Testis (tissue), 2 donors: ENCODE measurements at regions not wholly inside any gene's neighbourhood (a gene's known extent, or its start where the extent isn't known, plus 50 kb on each side); places are given as distances from the start of the nearest gene placed in this dataset.
"Not testable (repeated sequence)": the region's sequence is repeated elsewhere in the genome, so short reads cannot be mapped to it uniquely, and the experiment has no call there.

Experiments
- DNase-seq: peaks from one replicate; pipeline ENCODE4 v3.0.0-alpha.2; 2019
- H3K27ac ChIP-seq, 2 donors: fragments of 200-600 bp; sonication (generic); one replicate each; pipeline ENCODE4 v1.5.1; 2019
- H3K27me3 ChIP-seq: fragments of 200-600 bp; sonication (generic); one replicate; pipeline ENCODE4 v1.5.1; 2019
- H3K36me3 ChIP-seq: fragments of 200-600 bp; sonication (generic); one replicate; pipeline ENCODE4 v1.5.1; 2017; ENCODE audit warnings: low read depth; ENCODE audit errors: missing control alignments
- H3K4me1 ChIP-seq: fragments of 200-600 bp; sonication (generic); one replicate; pipeline ENCODE4 v1.5.1; 2019
- H3K4me3 ChIP-seq, 2 donors: fragments of 200-600 bp; sonication (generic); one replicate each; pipeline ENCODE4 v1.5.1; 2017 to 2019
- H3K9me3 ChIP-seq: fragments of 200-600 bp; sonication (generic); one replicate; pipeline ENCODE4 v1.5.1; 2017
- CTCF ChIP-seq, 3 experiments: fragments of 450-650 bp in 2 of 3; fragments of 200-600 bp in 1 of 3; sonication (generic) in 1 of 3; IDR thresholded peaks; one replicate each; pipeline ENCODE4 v1.5.1; 2016 to 2019; ENCODE audit warnings: antibody characterized with exemption in 3 of 3, mild to moderate bottlenecking in 2 of 3, moderate library complexity in 1 of 3
- POLR2A ChIP-seq: fragments of 450-650 bp; IDR thresholded peaks from one replicate; pipeline ENCODE4 v1.6.1; 2017; ENCODE audit warnings: antibody characterized with exemption, mild to moderate bottlenecking, moderate library complexity
- WGBS, 2 donors: methylation state at CpG; one replicate each; pipeline ENCODE4 v1.1.5; 2018; 5-methylcytosine and 5-hydroxymethylcytosine counted together
- intact Hi-C: fragments of 100-400 bp; cut with DNase I; formaldehyde crosslinking; loops from one replicate; pipeline ENCODE4 v1.15.1; 2023; ENCODE audit warnings: low total_unique reads

GRCh38 chr12:82300611-82301010 is 57.6 kb downstream of the CCDC59 start:
- peak; percentile 41 for DNase-seq
- Histone ChIP-seq H3K27me3 (no peaks in the 10 kb centered on the region), H3K4me3 (no peak overlapping the region), H3K9me3 (no peaks in the 10 kb centered on the region), H3K27ac (no peak overlapping the region), H3K4me1 (no peaks in the 10 kb centered on the region), H3K36me3 (no peaks in the 10 kb centered on the region)
- no peak for TF ChIP-seq POLR2A
- TF ChIP-seq CTCF (IDR thresholded peaks at IDR 0.05): no peak
- WGBS, 2 donors: 23 to 32% methylated on average over 3 of the region's 3 CpGs
- intact Hi-C loops: no loop called here

- Histone ChIP-seq H3K9me3 (no peaks in the 10 kb centered on the region), H3K36me3 (no peaks in the 10 kb centered on the region), H3K27ac (no peak overlapping the region), H3K4me1 (no peaks in the 10 kb centered on the region), H3K27me3 (no peaks in the 10 kb centered on the region), H3K4me3 (no peak overlapping the region)
- DNase-seq: no peak
- intact Hi-C loops: no loop called here
- 44 to 61% methylated on average over 2 of the region's 2 CpGs for WGBS, 2 donors
- TF ChIP-seq POLR2A: no peak
- TF ChIP-seq CTCF (IDR thresholded peaks at IDR 0.05): no peak
Measured at GRCh38 chr12:82299319-82300025, 58.7 kb downstream of the CCDC59 start.

GRCh38 chr12:82290415-82290814 is 67.8 kb downstream of the CCDC59 start:
- TF ChIP-seq POLR2A (no peak), CTCF (IDR thresholded peaks at IDR 0.05) (no peak)
- H3K4me3 ChIP-seq: no peak overlapping the region
- H3K27me3 ChIP-seq: no peaks in the 10 kb centered on the region
- no peaks in the 10 kb centered on the region for H3K4me1 ChIP-seq
- H3K27ac ChIP-seq: no peak overlapping the region
- no peaks in the 10 kb centered on the region for H3K36me3 ChIP-seq
- 68 to 81% methylated on average over 2 of the region's 2 CpGs for WGBS, 2 donors
- no peaks in the 10 kb centered on the region for H3K9me3 ChIP-seq
- no peak for DNase-seq
- intact Hi-C loops: no loop called here

- not testable (repeated sequence) for H3K27me3 ChIP-seq
Measured at GRCh38 chr12:82281335-82281734, 76.9 kb downstream of the CCDC59 start.

GRCh38 chr12:82279536-82280058 is 78.6 kb downstream of the CCDC59 start:
- no peak for DNase-seq
- TF ChIP-seq CTCF (IDR thresholded peaks at IDR 0.05) (no peak), POLR2A (no peak)
- H3K27me3 ChIP-seq: no peaks in the 10 kb centered on the region
- H3K36me3 ChIP-seq: no peaks in the 10 kb centered on the region
- H3K4me3 ChIP-seq: no peak overlapping the region
- no peaks in the 10 kb centered on the region for H3K4me1 ChIP-seq
- no peak overlapping the region for H3K27ac ChIP-seq
- H3K9me3 ChIP-seq: no peaks in the 10 kb centered on the region
- WGBS, 2 donors: 64 to 69% methylated on average over 3 of the region's 3 CpGs
- intact Hi-C loops: no loop called here

More at GRCh38 chr12:82281335-82281734, 76.9 kb downstream of the CCDC59 start:
- H3K27ac ChIP-seq, H3K9me3 ChIP-seq, H3K4me1 ChIP-seq, intact Hi-C loops, H3K36me3 ChIP-seq, DNase-seq, H3K4me3 ChIP-seq: not testable (repeated sequence)
- 50 to 86% methylated on average over 1 of the region's 1 CpG for WGBS, 2 donors
